Dermis blood vessel endothelial cell (primary cell): ENCODE measurements at regions not wholly inside any gene's neighbourhood (a gene's known extent, or its start where the extent isn't known, plus 50 kb on each side); places are given as distances from the start of the nearest gene placed in this dataset.

Experiments
- DNase-seq: peaks from one replicate; pipeline ENCODE4 v3.0.0; 2010

GRCh38 chr15:29418931-29419330 lies 149.3 kb upstream of the NSMCE3 start:
- DNase-seq, result no peak

DNA sequence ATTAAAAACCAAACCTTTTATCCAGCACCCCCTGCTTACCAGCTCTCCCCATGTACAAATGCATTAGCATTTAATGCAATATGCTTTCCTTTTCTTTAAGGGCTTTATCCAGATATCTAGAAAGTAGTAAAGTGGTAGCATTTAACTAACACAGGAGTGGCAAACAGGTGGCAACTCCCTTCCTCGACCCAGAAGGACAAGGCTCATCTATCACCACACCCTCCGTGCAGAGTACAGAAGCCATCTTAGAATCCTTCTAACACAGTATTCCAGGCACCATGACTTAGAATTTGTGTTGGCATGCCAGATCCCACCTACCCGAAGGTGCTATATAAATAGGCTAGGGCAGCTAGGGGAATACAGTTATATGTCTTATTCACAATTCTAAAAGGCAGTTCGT lies 148.6 kb upstream of the NSMCE3 start:
- DNase-seq, result no peak

DNA sequence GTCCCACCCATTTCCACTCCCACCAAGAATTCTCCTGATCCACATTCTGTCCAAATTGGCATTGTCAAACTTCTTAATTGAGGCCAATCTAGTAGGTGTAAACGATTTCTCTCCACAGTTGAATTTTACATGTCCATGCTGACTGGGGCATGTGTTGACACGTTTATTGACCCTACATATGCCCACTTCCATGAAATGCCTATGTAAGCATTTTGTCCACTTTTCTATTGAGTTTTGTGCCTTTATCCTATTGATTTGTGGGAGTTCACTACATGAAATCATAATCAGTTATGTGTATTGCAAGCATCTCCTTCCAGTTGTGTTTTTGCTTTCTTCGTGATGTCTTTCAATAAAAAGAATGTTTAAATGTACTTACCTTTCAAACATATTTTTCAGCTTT lies 141.7 kb upstream of the NSMCE3 start:
- no peak for DNase-seq

DNA sequence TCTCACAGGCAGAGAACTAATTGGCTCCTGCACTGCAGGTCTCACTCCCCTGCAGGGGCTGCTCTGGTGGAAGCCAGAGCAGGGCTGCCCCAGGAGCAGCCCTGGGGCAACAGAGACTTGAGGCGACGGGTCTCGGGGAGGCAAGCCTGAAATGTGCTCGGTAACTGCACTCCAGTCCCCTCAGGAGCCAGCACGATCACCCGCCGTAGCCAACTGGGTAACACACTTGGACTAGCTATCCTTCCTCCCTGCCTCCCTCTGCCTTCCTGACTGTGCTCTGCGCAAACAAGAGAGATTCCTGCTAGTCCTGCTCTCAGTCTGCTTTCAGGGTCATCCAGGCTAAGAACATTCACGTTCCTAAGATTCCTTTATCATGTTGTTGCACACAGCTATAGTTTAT lies 140.7 kb upstream of the NSMCE3 start:
- DNase-seq, result no peak

- no peak for DNase-seq
Measured at GRCh38 chr15:29409890-29410289, 140.3 kb upstream of the NSMCE3 start.

- no peak for DNase-seq
Measured at GRCh38 chr15:29405564-29405963, 135.9 kb upstream of the NSMCE3 start.

- DNase-seq, result no peak
Measured at GRCh38 chr15:29403772-29404171, 134.2 kb upstream of the NSMCE3 start.

DNA sequence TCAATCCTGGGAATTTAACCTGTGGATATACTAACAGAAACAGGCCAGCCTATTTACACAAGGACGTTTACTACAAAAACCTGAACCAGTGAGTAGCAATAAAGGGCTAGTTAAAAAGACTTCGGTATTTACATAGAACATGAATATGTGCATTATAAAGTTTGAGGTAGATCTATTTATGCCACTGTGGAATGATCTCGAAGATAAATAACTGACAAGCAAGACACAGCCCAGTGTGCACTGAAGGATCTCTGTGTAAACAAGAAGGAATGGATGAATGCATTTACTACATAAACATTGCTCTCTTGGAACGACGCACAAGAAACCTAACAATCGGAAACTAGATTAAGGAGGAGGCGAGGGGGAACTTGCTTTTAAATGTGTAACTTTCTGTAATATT lies 132.0 kb upstream of the NSMCE3 start:
- no peak for DNase-seq

GRCh38 chr15:29400701-29401100 lies 131.1 kb upstream of the NSMCE3 start:
- no peak for DNase-seq

- no peak for DNase-seq
Measured at GRCh38 chr15:29398907-29399306, 129.3 kb upstream of the NSMCE3 start.

GRCh38 chr15:29396176-29396811 lies 126.7 kb upstream of the NSMCE3 start:
- no peak for DNase-seq

- no peak for DNase-seq
Measured at GRCh38 chr15:29393443-29393842, 123.8 kb upstream of the NSMCE3 start.

- no peak for DNase-seq
Measured at GRCh38 chr15:29392358-29392757, 122.7 kb upstream of the NSMCE3 start.

DNA sequence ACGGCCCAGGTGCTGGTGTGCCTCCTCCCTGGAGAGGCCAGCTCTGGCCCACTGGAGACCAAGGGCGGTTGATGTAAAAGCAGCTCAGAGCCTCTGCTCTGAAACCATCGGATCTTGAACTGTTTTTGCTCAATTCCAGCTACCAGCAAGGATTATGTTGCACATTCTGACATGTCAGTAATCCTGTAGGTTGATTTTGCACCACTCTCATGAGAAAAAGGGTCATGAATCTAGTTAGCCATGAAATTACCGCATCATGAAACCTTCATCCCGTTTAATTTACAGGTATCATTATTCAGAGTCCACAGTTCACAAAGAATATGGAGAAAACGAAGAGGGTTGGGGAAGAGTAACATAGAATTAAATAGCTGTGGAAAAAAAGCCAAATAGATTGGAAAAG lies 120.4 kb upstream of the NSMCE3 start:
- DNase-seq, result no peak

- DNase-seq, result no peak
Measured at GRCh38 chr15:29386523-29386922, 116.9 kb upstream of the NSMCE3 start.

DNA sequence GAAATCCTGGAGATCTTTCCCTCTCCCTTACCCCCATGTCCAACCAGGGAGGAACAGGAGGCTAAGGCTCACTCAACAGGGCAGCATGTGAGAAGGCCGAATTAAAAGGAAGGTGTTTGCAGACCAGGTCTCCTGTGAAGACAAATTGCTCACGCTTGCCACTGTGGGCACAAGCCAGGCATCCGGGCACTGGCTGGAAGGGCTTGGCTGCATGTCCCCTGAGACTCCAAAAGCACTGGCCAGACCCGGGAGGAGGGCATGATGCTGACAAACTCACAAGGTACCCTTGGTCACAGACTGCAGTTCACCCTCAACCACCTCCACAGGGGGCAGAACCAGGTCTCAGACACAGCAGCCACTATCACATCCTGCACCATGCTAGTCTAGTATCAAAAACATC lies 113.7 kb upstream of the NSMCE3 start:
- no peak for DNase-seq

DNA sequence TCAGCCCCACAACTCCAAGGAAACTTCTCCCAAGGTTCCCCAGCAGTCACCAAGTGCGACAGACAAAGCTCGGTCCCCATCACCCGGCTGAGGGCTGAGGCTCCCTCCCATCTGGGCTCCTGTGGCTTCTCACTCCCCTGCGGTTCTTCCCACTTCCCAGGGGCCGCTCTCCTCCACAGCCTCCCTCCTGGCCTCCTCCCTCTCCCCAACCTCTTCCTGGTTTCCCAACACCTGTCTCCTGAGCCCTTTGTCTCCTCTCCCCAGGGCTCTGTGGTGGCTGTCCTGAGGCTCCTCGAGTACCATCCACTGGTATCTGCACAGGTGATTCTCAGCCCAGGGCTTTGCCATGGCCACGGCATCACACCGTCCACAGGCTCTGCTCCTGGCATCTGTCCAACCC lies 113.2 kb upstream of the NSMCE3 start:
- no peak for DNase-seq

DNA sequence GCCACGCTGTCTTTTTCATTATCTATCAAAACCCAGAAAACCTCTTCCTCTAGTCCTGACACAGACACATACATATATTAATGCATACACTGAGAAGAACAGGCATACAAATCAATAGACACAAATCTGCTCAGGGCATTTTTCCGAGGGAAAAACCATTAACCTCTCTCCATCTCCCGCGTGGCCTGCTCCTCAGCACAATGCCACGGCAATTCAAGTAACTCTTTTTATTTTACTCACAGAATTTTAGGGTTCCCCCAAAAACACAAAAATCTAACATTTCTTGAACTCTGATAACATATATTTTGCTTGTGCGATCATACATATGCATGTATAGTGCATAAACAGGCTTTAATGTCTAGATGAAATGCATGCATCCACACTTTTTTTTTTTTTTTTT lies 110.8 kb upstream of the NSMCE3 start:
- DNase-seq, result no peak

GRCh38 chr15:29379647-29380046 lies 110.0 kb upstream of the NSMCE3 start:
- DNase-seq, result no peak

GRCh38 chr15:29377161-29377560 lies 107.5 kb upstream of the NSMCE3 start:
- no peak for DNase-seq

GRCh38 chr15:29376590-29376989 lies 107.0 kb upstream of the NSMCE3 start:
- DNase-seq, result no peak

- no peak for DNase-seq
Measured at GRCh38 chr15:29369261-29369660, 99.6 kb upstream of the NSMCE3 start.

DNA sequence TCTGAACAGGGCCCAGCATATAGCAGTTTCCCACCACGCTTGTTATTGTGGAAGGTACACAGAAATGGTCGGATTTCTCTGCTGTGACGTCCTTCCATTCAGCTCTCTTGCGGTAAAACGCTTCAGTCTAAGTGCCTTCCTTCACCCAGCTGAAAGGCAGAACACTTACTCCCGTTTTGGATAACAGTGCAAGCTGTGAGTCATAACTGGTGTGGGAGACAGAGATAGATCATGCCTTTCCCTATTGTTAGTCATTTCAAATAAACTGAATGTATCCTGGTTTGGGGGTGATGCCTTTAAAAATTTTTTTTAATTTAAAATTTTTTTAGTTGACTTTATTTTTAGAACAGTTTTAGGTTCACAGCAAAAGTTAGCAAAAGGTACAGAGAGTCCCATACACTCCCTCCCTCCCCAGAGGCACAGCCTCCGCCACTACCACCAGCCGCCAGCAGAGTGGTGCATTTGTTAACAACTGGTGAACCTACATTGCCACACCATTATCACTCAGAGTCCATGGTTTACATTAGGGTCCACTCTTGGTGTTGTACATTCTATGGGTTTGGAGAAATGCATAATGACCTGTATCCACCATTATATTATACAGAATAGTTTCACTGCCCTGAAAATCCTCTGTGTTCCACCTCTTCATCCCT lies 94.9 kb upstream of the NSMCE3 start:
- no peak for DNase-seq

DNA sequence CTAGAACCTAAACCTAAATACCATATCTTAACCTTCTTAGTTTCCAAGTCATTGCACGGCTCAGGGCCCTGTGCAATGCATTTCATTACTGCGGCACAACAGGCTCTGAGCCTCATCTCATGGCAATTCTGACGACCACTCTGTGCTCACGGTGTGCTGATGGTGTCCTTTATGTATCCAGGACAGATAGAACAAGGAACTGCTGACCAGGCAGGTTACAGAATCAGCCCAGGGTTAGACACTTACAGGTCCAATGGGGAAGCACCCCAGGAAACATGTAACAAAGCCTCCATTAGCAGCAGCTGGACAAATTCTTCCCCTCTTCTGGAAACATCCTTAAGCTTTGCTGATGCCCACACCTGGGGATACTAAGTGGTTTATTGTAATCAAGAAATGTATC lies 91.9 kb upstream of the NSMCE3 start:
- no peak for DNase-seq

DNA sequence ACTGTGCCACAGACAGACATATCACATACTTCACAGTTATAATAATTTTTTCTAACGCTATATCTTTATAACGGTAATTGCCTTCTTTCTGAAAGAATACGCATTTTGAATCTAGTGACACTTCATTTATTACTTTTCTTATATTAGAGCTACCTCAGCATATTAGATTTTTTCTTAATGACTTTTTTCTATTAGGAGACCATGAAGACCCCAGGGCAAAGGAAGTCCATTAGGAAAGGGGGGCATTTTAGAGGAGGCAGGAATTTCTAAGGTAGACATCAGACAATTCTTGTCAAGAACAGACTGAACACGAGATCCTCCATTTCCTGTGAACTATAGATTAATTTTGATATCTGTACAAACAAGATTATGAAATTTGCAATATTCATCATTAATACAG lies 90.5 kb upstream of the NSMCE3 start:
- no peak for DNase-seq
